K562 (cell line): ENCODE measurements at regions not wholly inside any gene's neighbourhood (a gene's known extent, or its start where the extent isn't known, plus 50 kb on each side); places are given as distances from the start of the nearest gene placed in this dataset.

Source experiments
- CTCF ChIP-seq, 3 experiments: IDR thresholded peaks in 2 of 3; conservative IDR thresholded peaks in 1 of 3; 2 replicates each; pipeline ENCODE4 v1.5.1; 2011 to 2012; ENCODE audit warnings: low read length in 3 of 3, mild to moderate bottlenecking in 3 of 3, control low read depth in 2 of 3, improper control_type of control experiment in 1 of 3, inconsistent platforms in 1 of 3, low read depth in 1 of 3, mixed read lengths in 1 of 3, moderate library complexity in 1 of 3; ENCODE audit not compliant: insufficient read depth in 2 of 3
- JUND ChIP-seq, 2 experiments: IDR thresholded peaks; 2 replicates in 1 of 2; 3 replicates in 1 of 2; pipeline ENCODE4 v1.6.1; 2011; ENCODE audit warnings: borderline replicate concordance in 2 of 2, low read depth in 2 of 2, low read length in 2 of 2, improper control_type of control experiment in 1 of 2, missing biosample characterization in 1 of 2, missing genetic modification characterization in 1 of 2, missing genetic modification reagents in 1 of 2
- NFE2 ChIP-seq: IDR thresholded peaks from 2 replicates; pipeline ENCODE4 v1.6.1; 2014; ENCODE audit warnings: antibody characterized with exemption, low read depth
- SP1 ChIP-seq: sonication (generic); formaldehyde crosslinking; IDR thresholded peaks from 2 replicates; pipeline ENCODE4 v1.8.1; 2022; ENCODE audit warnings: mild to moderate bottlenecking, missing genetic modification reagents
- USF2 ChIP-seq: sonication (generic); formaldehyde crosslinking; IDR thresholded peaks from 2 replicates; pipeline ENCODE4 v1.5.0; 2020; ENCODE audit warnings: missing genetic modification reagents

GRCh38 chr11:23509023-23509422 lies 648.7 kb upstream of the CCDC179 start:
- TF ChIP-seq JUND (IDR thresholded peaks at IDR 0.05; ENCODE audit: borderline replicate concordance, low read depth, low read length) = no peak
- TF ChIP-seq JUND (tag; IDR thresholded peaks at IDR 0.05; ENCODE audit: borderline replicate concordance, low read depth, low read length) = no peak
- TF ChIP-seq USF2 (CRISPR knock-in tag) = no peak
- no peak for TF ChIP-seq CTCF (IDR thresholded peaks at IDR 0.05 in 2 of 3, conservative IDR thresholded peaks at IDR 0.05 in 1 of 3; ENCODE audit: insufficient read depth in 2 of 3, low read depth in 1 of 3, low read length in 3 of 3)
- TF ChIP-seq SP1 (CRISPR knock-in tag) = no peak
- no peak for TF ChIP-seq NFE2
